Mesothelial cell of epicardium (in vitro differentiated cells): ENCODE measurements at regions not wholly inside any gene's neighbourhood (a gene's known extent, or its start where the extent isn't known, plus 50 kb on each side); places are given as distances from the start of the nearest gene placed in this dataset.

Experiments used
- DNase-seq, 2 experiments: peaks; one replicate each; pipeline ENCODE4 v3.0.0; 2021; ENCODE audit warnings: low spot score in 2 of 2; ENCODE audit not compliant: unreplicated experiment in 2 of 2
- H3K27ac Mint-ChIP-seq: 2 replicates; pipeline ENCODE4 v1.8.0; 2021; ENCODE audit warnings: mixed read lengths
- H3K27me3 Mint-ChIP-seq: 2 replicates; pipeline ENCODE4 v1.8.0; 2021; ENCODE audit warnings: low read depth, mixed read lengths
- H3K36me3 Mint-ChIP-seq: 2 replicates; pipeline ENCODE4 v1.8.0; 2021; ENCODE audit warnings: mixed read lengths
- H3K4me1 Mint-ChIP-seq: 2 replicates; pipeline ENCODE4 v1.8.0; 2021; ENCODE audit warnings: mixed read lengths
- H3K4me3 Mint-ChIP-seq: 2 replicates; pipeline ENCODE4 v1.8.0; 2021; ENCODE audit warnings: mild to moderate bottlenecking, moderate library complexity, mixed read lengths
- H3K9me3 Mint-ChIP-seq: 2 replicates; pipeline ENCODE4 v1.8.0; 2021; ENCODE audit warnings: mixed read lengths
- TF ChIP-seq, protein P1 (sequence below): fragments of 200-600 bp; sonication (generic); IDR thresholded peaks from one replicate; pipeline ENCODE4 v1.5.0; 2021; ENCODE audit warnings: antibody characterized with exemption; ENCODE audit not compliant: unreplicated experiment

DNA sequence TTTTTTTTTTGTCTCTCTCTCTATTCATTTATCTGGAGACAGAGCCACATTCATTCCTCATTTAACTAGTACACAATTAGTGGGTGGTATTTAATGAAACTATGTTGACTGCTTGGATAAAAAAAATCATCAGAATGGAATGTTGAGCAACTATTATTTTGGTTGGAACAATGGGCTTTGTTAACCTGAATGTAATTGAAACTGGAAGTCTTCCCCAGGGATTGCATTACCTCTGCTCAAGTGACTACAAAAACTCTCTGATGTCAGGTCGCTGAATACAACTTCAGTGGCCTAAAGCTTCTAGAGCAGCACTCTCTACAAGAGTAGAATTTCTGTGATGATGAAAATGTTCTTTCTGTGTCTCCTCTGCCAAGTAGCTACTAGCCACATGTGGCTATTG is 295.8 kb downstream of the DEPDC1B start:
- Mint-ChIP-seq H3K4me1 (peaks cover 52% of the 10 kb centered on the region), H3K4me3 (no peak overlapping the region), H3K36me3 (peaks cover 4% of the 10 kb centered on the region), H3K9me3 (no peaks in the 10 kb centered on the region), H3K27me3 (no peaks in the 10 kb centered on the region), H3K27ac (no peak overlapping the region)
- DNase-seq, result no peak
- TF ChIP-seq, protein P1, sequence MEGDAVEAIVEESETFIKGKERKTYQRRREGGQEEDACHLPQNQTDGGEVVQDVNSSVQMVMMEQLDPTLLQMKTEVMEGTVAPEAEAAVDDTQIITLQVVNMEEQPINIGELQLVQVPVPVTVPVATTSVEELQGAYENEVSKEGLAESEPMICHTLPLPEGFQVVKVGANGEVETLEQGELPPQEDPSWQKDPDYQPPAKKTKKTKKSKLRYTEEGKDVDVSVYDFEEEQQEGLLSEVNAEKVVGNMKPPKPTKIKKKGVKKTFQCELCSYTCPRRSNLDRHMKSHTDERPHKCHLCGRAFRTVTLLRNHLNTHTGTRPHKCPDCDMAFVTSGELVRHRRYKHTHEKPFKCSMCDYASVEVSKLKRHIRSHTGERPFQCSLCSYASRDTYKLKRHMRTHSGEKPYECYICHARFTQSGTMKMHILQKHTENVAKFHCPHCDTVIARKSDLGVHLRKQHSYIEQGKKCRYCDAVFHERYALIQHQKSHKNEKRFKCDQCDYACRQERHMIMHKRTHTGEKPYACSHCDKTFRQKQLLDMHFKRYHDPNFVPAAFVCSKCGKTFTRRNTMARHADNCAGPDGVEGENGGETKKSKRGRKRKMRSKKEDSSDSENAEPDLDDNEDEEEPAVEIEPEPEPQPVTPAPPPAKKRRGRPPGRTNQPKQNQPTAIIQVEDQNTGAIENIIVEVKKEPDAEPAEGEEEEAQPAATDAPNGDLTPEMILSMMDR, result no peak

DNA sequence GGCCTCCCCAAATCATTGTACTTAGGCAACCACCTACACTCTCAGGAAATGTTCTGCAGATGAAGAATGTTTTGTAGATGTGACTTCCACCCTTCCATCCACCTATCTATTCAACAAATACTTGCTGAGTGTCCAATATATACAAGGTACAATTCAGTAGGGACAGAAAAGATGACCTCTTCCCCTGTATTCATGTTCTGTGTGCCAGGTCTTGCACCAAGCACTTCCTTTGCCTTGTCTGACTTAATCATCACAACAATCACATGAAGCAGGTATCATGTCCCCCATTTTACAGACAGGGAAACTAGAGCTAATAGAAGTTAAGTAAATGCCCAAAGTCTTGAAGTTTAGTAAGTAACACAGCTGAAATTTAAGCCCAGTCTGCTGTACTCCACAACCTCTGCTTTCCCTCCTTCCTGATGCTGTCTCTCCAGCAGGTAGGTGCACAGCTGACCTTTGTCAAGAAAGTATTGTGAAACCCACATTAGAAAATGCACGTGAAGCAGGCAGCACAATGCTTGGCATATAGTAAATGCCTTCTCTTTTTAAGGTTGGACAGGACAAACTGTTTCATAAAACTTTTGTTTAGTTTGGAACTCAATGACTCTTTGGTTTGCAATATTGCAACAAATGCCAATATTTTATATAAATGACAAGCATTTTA is 296.5 kb downstream of the DEPDC1B start:
- peaks cover 3% of the 10 kb centered on the region for H3K36me3 Mint-ChIP-seq
- no peak overlapping the region for H3K27ac Mint-ChIP-seq
- TF ChIP-seq, protein P1, result no peak
- no peak for DNase-seq
- H3K9me3 Mint-ChIP-seq, result no peaks in the 10 kb centered on the region
- no peaks in the 10 kb centered on the region for H3K27me3 Mint-ChIP-seq
- peaks cover 57% of the 10 kb centered on the region for H3K4me1 Mint-ChIP-seq
- H3K4me3 Mint-ChIP-seq, result no peak overlapping the region

DNA sequence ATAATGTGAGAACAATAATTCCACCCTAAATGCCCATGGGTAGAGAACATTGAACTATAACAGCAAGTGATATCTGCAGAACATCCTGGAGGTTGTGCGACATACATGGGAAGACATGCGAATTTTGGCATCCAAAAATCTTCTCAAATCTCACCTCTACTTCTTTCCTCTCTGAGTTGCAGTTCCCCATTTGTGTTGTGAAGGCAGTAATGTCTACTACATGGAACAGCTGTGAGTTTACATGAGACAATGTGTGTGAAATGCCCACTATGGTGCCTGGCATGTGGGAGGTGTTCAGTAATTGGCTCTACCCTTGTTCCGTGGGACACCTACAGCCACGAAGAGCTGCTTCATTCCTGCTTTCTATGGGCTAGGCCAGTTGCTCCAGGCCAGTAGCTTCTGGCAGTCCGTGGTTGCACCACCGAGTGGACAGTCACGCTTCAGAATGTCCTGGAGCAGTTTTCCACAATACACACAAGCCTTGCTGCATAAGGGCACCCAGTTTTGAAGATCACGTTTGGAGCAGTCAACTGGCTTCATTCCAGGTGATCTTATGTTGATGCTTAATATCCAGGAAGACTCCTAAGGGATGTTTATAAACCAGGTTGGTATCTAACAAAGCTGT is 297.7 kb downstream of the DEPDC1B start:
- H3K4me1 Mint-ChIP-seq, result peaks cover 54% of the 10 kb centered on the region
- DNase-seq, result no peak

GRCh38 chr5:60401526-60401925 is 298.4 kb downstream of the DEPDC1B start:
- H3K4me1 Mint-ChIP-seq, result peaks cover 48% of the 10 kb centered on the region
- DNase-seq, result no peak
- H3K36me3 Mint-ChIP-seq, result no peaks in the 10 kb centered on the region
- TF ChIP-seq, protein P1, result no peak
- no peaks in the 10 kb centered on the region for H3K27me3 Mint-ChIP-seq
- peak overlapping the region; percentile 63 for H3K27ac Mint-ChIP-seq
- peaks cover 4% of the 10 kb centered on the region for H3K9me3 Mint-ChIP-seq
- no peak overlapping the region for H3K4me3 Mint-ChIP-seq

More for the DNA sequence above, 297.7 kb downstream of the DEPDC1B start:
- Mint-ChIP-seq H3K27ac (no peak overlapping the region), H3K9me3 (peaks cover 4% of the 10 kb centered on the region), H3K27me3 (no peaks in the 10 kb centered on the region), H3K4me3 (no peak overlapping the region), H3K36me3 (peaks cover 2% of the 10 kb centered on the region)
- TF ChIP-seq, protein P1, result no peak

- TF ChIP-seq, protein P1, result no peak
- peaks cover 41% of the 10 kb centered on the region for H3K4me1 Mint-ChIP-seq
- DNase-seq, result no peak
- no peak overlapping the region for H3K4me3 Mint-ChIP-seq
- no peaks in the 10 kb centered on the region for H3K27me3 Mint-ChIP-seq
- H3K27ac Mint-ChIP-seq, result no peak overlapping the region
- H3K36me3 Mint-ChIP-seq, result no peaks in the 10 kb centered on the region
- H3K9me3 Mint-ChIP-seq, result peaks cover 4% of the 10 kb centered on the region
Observed at GRCh38 chr5:60399507-60399906, 300.5 kb downstream of the DEPDC1B start.
